Stimulated activated CD4-positive, alpha-beta T cell treated with anti-CD3 and anti-CD28 coated beads, Interleukin-15, amount 100 ng/mL, for 48 hours (primary cell): ENCODE measurements at regions not wholly inside any gene's neighbourhood (a gene's known extent, or its start where the extent isn't known, plus 50 kb on each side); places are given as distances from the start of the nearest gene placed in this dataset.

Experiments used
- DNase-seq, 2 donors: peaks; one replicate each; pipeline ENCODE4 v3.0.0-alpha.2; 2020; ENCODE audit warnings: low read depth in 2 of 2

DNA sequence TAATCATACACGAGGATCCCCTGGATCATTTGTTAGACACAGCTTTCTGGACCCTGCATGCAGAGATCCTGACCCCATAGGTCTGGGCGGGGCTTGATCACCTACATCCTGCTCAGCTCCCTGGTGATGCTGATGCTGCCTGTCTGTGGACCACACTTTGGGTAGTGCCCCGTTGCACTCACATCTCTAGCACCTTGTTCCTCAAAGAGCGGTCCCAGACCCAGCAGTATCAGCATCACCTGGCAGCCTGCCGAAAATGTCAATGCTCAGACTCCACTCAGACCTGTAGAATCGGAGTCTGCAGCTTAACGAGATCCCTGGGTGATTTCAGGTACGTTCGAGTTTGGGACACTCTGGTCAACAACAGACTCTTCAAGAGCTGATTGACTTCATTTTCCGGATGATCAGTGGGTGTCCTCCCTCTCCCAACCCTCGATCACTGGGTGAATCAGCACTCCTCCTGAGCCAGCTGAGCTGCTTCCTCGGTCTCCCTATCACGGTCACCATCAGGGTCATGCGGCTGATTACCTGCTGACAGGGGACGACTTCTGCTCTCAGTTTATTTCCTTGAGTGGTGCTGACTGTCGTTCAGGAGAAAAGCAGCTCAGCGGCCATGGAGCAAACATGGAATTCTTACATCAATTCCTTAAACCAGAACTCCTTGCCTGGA is 150.6 kb upstream of the RAB12 start:
- DNase-seq = no peak

DNA sequence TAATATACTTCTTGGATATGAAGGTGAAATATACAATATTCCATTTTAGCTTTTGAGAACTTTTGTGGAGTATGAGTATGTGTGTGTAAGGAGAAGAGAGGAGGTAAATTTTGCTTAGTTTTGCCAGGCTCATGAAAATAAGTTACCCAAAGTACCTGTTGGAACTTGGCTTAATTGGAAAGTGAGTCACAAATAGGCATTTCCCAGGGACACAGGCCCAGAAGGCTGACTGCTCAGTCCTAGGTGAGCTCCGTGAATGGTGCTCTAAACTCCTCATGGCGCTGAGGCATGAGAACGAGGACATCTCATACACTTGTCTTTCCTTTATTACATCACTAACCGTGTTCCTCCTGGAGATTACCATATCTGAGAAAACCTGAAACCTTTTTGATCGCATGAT is 148.5 kb upstream of the RAB12 start:
- DNase-seq = no peak

DNA sequence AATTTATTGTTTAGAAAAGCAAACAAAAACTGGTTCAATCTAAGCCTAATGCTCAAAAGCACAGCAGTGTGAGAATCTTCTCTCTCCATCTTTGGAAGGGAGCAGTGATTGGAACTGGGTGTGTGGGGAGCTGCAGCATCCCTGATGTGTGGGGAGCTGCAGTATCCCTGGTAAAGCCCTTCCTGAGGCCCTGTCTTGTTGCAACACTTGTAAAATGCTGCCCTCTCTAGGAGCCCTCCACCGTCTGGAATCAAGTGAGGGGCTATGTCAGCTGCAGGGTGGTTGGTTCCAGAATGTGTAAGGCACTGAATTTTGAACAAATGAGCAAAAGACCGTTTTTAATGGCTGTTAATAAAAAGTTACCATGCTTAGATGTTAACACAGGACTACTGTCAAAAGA is 147.7 kb upstream of the RAB12 start:
- DNase-seq = no peak

DNA sequence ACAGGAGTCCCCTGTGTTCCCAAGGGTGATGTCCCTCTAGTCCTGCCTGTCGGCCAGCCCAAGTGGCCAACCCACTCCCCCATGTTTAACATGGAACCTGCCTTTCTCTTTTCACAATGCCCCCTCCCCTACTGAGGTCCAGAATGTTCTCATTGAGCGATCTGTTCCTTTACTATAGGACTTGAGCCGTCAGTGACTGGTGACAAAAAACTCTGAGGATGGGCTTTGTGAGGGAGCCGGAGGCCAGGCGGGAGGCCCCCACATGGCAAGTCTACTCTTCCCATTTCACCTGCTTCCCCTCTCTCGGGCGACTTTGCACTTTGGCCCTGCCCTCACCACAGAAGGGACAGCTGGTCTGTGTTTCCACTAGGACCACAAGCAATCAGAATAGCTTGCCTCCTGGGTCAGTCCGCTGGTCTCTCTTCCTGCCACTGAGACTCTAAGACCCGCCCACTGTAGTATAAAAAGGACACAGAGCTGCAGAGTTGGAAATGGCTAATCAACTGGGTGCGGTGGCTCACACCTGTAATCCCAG is 146.5 kb upstream of the RAB12 start:
- no peak for DNase-seq

DNA sequence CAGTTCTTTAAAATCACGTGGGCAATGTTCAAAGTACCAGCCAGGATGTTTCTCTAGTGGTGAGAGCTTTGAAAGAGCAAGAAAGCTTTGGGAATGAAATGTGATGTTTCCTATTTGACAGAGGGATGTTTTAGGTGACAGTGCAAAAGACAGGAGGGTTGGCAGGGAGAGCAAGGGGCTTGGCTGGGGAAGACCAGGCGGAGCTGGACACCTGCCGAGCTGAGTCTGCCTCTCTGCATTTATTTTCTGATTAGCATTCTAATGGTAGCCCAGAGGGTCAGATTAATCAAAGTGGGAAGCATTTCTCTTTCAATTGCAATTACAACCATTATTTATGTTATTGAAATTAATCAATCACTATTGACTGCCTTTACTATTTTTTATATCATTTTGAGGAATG is 145.4 kb upstream of the RAB12 start:
- no peak for DNase-seq

DNA sequence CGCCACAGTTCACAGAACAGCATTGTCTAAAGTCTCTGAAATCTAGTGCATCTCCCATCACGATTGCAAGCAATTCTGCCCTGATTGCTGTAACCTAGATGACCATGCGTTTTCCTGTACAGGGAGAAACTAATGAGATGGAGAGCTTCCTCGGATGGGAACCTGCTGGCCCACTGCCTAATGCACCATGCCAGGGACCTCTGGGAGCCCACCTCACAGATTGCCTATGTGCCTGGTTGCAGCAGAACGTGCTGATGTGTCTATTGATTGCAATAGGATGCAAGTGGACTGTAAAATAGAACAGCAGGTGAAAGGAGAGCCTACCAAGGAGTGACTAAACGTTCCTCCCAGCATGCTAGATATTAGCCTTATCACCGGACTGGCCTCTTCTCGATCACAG is 141.0 kb upstream of the RAB12 start:
- no peak for DNase-seq

DNA sequence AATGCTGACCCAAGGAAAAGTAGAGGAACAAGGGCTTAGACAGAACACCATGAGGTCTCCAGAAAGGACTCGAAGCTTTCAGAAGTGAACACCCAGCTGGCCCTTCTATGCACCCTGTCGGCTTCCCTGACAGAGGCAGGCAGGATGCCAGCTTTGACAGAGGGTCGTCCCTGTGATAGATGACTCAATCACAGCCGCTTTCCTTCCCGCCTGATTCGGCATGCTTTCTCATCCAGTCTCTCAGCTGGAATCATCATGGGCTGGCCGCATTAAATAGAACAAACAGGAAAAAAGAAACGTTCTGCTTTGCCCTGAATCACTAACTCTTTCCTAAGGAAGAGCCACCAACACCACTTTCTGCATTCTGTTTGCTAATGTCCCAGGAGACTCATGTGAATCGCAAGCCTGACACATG is 140.3 kb upstream of the RAB12 start:
- no peak for DNase-seq

DNA sequence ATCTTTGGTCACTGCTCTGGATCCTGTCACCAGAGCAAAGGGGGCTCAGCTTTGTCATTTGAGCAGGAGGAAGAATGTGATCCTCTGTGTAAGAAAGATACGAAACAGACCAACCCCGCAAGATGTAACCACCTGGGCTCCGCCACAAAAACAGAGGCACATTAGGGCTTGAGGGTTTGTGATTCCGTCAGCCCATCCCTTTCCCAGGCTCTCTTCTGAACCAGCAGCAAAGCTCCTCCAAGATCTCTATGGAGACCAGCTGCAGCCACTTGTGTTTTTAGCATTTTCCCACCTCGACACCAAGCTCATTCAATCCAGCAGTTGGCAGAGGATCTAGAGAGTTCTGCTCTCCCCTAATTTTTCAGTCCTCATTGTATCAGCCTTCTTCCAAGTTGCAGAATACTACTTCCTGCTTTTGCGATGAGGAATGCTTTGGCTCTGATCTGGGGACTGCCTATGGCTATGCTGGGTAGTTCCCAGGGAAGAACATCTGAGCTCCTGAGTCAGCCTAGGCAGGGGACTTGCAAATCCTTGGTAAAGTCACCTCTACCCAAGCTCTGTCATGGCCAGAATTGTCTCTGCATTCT is 139.6 kb upstream of the RAB12 start:
- DNase-seq = no peak

DNA sequence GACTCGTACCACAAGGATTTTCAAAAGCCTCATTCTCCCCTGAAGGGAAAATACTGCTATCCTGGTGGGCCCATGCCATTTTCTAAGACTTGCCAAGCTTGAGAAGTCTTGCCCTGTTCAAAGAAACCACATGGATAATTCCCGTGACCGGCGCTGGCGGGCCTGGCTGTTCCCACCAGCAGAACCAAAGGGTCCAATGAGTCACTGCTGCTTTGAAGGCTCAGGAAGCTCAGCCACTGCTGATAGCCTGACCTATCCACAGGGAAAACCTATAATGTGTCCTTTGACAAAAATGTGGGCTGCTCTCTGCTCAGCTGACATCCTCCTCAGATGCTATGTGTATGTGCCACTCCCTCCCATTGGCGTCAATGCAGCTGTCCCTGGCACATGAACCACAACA is 137.9 kb upstream of the RAB12 start:
- DNase-seq = no peak

DNA sequence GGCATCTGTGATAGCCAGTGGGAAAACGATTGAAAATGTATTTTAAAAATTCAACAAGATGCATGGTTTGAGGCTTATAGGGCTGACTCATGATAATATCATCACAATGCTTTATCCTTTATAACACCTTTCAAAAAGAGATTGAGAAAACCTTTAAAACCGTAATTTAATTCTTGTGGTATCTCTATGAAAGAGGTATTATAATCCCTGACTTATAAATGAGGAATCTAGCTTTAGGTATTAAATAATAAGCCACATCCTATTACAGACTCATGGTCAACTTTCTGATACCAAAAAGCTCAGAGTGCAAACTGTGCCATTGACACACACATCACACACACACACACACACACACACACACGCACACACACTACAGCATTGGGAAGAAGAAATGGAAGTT is 134.6 kb upstream of the RAB12 start:
- no peak for DNase-seq

DNA sequence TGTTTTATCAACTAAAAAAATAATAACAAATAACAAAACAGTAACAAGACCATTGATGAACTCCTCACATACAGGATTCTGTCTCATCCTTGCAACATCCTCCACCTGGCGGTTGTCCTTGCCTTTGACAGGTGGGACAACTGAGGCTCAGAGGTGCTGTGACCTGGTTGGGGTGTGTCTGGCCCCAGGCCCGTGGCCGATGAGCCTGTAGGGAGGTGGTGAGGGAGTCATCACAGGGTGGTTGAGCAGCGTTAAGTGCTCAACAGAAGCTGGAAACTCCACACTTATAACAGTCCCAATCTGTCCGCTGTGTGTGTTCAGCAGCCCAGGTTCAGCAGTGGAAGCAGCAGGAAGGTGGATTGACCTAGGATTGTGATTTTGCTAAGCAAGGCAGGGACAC is 131.6 kb upstream of the RAB12 start:
- DNase-seq = no peak

DNA sequence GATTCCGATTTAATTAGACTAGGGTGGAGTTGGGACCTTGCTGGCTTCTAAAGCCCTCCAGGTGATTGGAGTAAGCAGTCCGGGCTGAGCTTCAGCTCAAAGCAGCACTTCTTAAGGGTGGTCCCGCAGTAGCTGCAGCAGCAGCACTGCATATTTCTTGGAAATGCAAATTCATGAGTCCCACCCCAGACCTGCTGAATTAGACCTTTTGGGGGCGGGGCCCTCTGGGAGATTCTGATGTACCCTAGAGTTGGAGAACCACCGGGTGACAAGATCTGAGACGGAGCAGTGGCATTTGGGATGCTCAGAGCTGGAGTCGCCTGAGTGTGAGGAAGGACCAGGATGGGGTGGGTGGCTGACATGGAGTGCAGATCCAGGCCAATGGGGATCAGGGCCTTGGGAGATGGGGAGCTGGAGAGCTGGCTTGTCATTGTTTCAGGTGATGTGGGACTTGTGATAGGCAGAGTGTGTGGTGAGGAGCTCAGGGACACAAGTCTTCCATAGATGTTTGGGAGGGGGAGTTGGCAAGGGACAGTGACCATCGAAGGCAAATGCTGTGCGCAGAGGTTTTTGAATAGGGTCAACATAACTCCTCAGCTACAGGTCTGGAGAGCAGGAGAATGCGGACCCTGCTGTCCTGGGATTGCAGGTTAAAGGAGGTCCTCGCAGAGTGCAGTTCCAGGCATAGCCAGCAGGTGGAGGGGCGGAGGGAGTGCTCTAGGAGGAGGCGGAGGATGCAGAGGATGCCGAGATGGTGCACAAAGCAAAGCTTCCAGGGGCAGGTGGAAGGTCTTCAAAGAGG is 130.9 kb upstream of the RAB12 start:
- DNase-seq = peak; percentile 6 to 53

DNA sequence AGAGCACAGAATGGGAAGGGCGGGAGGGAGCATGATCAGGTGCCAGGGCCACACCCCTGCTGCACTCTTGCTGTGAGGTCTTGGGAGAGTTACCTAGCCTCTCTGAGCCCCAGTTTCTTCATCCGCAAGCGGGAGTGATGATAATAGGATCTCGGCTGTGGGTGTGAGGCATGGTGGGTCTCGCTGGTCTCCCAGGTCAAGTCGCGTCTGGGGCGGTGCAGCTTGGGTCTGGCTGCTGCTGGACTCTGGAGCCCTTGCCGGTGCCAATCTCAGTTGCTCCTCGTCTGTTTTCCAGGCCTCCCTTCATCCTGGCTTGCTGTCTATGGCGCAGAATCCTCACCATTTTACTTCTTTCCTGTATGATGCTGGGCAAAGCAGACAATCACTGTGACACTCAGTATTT is 130.3 kb upstream of the RAB12 start:
- DNase-seq = no peak

DNA sequence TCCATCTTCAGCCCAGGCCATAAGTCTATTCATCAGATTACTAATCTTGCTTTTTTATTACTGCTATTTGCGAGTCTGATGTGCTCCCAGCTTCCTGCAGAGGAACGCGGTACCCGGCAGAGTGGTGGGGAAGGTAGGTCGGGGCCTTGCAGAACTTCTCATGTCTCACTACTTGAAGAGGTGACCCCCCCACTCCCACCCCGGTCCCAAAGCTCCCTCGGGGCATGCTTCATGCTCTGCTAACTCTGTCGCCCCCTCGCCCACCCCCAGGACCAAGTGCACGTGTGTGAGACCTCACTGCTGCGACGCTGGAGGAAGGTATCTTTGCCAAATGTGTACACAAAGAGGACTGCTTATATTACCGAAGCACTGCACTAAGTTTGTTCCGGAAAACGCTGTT is 129.4 kb upstream of the RAB12 start:
- DNase-seq = no peak

DNA sequence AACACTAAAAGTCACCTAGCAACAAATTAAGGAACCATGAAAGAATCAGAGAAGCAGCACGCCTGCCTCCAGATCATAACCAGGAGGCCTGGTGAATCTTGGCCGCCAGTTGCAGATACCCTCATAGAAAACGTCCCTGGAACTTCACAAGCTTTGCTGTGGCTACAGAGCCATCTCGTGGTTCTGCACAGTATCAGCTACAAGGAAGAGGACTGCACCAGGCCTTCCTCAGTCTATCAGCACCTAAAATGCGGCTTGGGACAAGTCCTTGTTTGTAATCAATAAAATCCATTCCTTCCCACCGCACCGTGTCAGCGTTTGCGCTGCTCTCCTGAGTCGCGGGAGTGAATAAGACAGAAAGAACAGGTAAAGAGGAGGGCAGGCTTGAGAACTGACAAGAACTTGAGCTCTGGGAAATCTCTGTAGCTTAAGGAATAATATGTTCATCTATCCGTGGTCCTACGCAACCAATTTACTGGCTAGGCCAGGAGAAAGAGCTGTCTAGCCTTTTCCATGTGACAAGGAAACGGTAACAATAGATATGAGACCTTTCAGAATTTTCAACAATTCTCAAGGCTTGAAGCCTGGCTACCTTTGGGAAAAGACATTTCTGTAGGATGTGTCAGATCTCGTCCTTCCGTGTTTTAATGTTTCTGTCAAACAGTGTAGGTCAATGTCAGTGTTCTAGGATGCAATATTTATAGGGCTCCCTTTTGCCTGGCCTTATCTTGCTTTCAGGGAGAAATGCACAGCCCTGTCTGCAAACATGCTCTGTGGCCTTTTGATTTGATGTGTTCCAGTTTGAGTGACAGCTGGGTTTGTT is 128.5 kb upstream of the RAB12 start:
- DNase-seq = no peak

DNA sequence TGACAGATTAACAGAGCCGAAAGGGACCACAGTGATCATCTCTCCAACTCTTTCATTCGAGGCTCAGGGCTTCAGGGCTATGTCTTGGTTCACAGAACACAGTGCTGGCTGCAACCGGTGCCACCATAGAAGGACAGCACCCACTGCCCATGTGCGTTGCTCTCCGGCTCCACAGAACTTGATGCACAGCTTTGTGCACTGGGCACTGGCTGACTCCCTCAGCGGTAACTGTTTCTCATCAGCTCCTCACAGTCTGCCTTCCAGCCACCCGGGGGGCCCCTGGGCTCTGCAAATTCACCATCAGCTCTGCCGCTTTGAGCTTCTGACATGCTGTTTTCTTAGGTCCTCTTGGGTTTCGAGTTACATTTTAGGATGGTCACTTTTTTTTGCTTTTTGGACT is 124.3 kb upstream of the RAB12 start:
- no peak for DNase-seq

DNA sequence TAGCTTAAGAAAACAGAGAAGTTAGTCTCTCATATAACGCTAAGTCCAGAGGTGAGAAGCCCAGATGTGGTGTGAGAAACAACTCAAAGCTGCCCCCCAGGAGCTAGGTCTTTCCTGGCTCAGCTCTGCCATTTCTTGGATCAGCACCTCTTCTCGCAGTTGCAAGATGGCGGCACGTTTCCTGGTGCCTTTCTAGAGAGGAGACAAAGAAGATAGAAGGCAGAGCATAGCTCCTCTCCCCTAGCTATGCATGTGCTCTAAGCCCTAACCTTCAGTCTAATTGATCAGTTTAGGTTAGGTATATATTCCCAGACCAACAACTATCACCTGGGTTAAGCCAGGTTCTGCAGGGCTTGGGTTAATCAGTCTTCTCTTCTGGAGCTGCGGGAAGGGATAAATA is 119.5 kb upstream of the RAB12 start:
- DNase-seq = no peak

DNA sequence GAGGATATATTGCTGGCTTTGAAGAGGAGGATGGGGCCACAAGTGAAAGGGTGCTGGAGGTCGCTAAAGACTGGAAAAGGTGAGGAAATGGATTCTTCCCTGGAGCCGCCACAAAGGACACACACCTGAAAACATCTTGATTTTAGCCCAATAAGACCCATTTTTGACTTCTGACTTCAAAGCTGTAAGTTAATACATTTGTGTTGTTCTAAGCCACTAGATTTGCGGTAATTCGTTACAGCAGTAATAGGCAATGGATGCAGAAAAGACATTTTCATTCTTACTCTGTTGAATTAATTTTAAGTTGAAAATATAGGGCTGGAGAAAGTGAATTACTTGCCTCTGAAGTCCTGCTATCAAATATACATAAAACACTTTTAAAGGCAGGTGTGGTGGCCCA is 117.7 kb upstream of the RAB12 start:
- DNase-seq = no peak

DNA sequence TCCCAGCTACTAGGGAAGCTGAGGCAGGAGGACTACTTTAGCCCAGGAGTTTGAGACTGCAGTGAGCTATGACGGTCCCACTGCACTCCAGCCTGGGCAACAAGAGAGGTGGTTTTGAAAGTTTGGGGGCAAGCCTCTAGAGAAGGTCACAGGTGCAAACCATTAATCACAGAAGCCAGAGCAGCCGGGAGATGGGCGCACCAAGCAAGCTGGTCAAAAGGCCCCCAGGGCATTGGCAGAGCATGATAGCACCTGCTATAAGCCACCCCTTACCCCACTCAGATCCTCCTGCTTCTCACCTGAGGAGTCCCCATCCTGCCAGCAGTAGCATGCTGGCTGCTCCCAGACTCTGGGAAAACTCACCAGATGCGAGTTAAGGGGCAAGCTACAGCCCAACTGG is 116.1 kb upstream of the RAB12 start:
- DNase-seq = no peak

DNA sequence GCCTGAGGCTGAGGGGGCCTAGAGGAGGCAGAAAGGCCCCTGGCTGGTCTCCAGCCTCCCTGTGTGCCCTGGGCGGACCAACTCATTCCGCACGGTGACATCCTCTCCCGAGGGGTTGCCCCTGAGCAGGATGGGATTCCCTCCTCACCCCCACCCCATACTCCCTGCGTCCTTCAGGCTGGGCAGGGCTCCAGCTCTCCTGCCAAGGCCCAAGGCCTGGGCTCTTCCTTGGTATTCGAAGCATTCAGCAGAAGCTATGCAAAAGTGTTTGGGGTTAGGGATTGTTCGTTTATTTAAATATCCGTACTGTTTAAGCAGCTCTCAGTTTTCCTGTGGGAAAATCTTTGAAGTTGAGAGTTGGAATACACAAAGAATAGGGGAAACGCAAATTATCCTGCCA is 113.1 kb upstream of the RAB12 start:
- DNase-seq = no peak

DNA sequence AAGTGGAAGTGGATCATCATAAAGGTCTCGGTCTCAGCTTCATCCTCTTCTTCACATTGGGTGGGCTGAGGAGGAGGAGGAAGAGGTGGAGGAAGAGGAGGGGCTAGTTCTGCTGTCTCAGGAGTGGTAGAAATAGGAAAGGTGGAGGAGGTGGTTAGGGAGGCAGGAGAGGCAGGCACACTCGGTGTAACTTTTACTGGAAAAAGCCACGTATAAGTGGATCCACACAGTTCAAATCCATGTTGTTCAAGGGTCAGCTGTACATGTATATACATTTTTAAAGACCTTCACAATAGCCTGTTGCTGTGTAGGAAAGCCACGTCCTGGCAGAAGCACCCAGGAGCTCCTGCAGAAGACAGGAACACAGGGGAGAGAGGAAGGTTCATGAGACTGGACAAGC is 110.3 kb upstream of the RAB12 start:
- no peak for DNase-seq
